NCI-H1417 (cell line): ENCODE measurements at regions not wholly inside any gene's neighbourhood (a gene's known extent, or its start where the extent isn't known, plus 50 kb on each side); places are given as distances from the start of the nearest gene placed in this dataset.
"Not testable (repeated sequence)": the region's sequence is repeated elsewhere in the genome, so short reads cannot be mapped to it uniquely, and the experiment has no call there.

Experiments
- DNase-seq, 3 experiments: peaks; one replicate each; lab custom pipeline; 2025; lab: John Stamatoyannopoulos, UW

- no peak for DNase-seq
Measured at GRCh38 chr6:154598399-154598798, 87.9 kb upstream of the CNKSR3 start.

GRCh38 chr6:154602296-154602695, 91.8 kb upstream of the CNKSR3 start:
- no peak for DNase-seq

GRCh38 chr6:154602708-154603107, 92.2 kb upstream of the CNKSR3 start:
- no peak for DNase-seq

- no peak for DNase-seq
Measured at GRCh38 chr6:154604119-154604518, 93.6 kb upstream of the CNKSR3 start.

GRCh38 chr6:154605178-154605881, 94.8 kb upstream of the CNKSR3 start:
- DNase-seq, result no peak

GRCh38 chr6:154605882-154606370, 95.4 kb upstream of the CNKSR3 start:
- DNase-seq, result no peak

- no peak for DNase-seq
Measured at GRCh38 chr6:154606457-154606856, 96.0 kb upstream of the CNKSR3 start.

GRCh38 chr6:154606860-154607259, 96.4 kb upstream of the CNKSR3 start:
- DNase-seq, result peak in 1 of 3 experiments; percentile 25

- DNase-seq, result no peak
Measured at GRCh38 chr6:154611241-154611640, 100.8 kb upstream of the CNKSR3 start.

- no peak for DNase-seq
Measured at GRCh38 chr6:154611847-154612246, 101.4 kb upstream of the CNKSR3 start.

GRCh38 chr6:154613137-154613676, 102.7 kb upstream of the CNKSR3 start:
- peak in 2 of 3 experiments; percentile 20 to 32 for DNase-seq

- no peak for DNase-seq
Measured at GRCh38 chr6:154614101-154614500, 103.6 kb upstream of the CNKSR3 start.

- DNase-seq, result no peak
Measured at GRCh38 chr6:154614641-154615040, 104.2 kb upstream of the CNKSR3 start.

- DNase-seq, result peak; percentile 33 to 87 (median 68)
Measured at GRCh38 chr6:154615483-154616025, 105.1 kb upstream of the CNKSR3 start.

- DNase-seq, result no peak
Measured at GRCh38 chr6:154617175-154617574, 106.7 kb upstream of the CNKSR3 start.

GRCh38 chr6:154619146-154619545, 108.7 kb upstream of the CNKSR3 start:
- peak in 1 of 3 experiments; percentile 57 for DNase-seq

GRCh38 chr6:154621686-154622085, 111.2 kb upstream of the CNKSR3 start:
- no peak for DNase-seq

- no peak for DNase-seq
Measured at GRCh38 chr6:154622618-154623336, 110.4 kb upstream of the SCAF8 start.

- no peak for DNase-seq
Measured at GRCh38 chr6:154623391-154623790, 109.8 kb upstream of the SCAF8 start.

GRCh38 chr6:154624038-154624599, 109.1 kb upstream of the SCAF8 start:
- no peak for DNase-seq

- not testable (repeated sequence) for DNase-seq
Measured at GRCh38 chr6:154624727-154625126, 108.5 kb upstream of the SCAF8 start.

- no peak for DNase-seq
Measured at GRCh38 chr6:154625721-154626120, 107.5 kb upstream of the SCAF8 start.
